ENCODE measurements at regions not wholly inside any gene's neighbourhood (a gene's known extent, or its start where the extent isn't known, plus 50 kb on each side); places are given as distances from the start of the nearest gene placed in this dataset.
A peak's percentile ranks its signal among the peaks of the same experiment; 100 is the strongest.

DNA sequence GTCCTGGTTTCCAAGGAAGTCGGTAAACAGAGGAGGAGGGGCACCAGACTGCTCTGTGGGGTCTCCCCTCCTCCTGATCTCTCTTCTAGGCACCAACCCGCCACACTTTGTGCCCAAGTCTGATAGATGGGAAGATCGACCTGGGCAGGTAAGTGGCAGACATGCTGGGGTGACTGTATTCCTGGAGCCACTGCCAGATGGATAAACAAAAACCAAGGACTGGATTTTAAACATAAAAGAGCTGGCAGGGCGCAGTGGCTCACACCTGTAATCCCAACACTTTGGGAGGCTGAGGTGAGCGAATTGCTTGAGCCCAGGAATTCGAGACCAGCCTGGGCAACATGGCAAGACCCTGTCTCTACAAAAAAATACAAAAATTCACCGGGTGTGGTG, 181.2 kb downstream of the ANAPC1 start:
- DNase-seq, result no peak

DNA sequence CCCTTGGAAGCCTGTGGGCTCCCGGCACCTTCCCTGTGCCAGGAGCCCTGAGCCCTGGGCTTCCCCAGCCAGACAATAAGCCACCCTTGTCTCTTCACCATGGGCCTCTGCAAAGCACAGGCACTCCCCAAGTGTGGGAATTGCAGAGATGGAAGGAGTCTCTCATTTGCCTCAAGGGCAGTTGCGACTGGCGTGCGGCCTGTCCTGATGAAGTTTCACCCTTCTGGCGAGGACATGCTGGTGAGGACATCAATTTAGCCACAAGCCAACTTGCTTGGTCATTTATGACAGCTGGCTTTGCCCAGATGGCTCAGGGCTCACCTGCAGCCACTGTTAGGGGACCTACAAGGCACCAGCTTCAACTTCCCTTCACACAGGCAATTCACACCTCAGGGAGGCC, 180.2 kb downstream of the ANAPC1 start:
- no peak for DNase-seq

DNA sequence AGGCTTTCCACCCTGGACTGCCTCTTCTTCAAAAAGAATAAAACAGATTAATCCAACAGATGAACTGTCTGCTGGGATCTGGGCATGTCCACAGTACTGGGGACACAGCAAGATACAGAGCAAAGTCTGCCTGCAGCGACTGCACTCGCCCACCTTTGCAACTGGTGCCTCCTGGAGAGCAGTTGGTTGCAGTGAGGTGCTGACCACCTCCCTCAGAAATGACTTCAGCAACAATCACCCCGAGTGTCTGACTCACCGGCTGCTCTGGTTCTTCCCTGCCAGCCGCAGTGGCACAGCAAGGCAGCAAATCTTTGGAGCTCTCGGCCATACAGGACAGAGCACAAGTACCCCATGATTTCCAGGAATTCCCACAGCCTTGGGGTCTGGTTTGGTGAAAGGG, 179.7 kb downstream of the ANAPC1 start:
- DNase-seq, result peak; percentile 34 to 82

DNA sequence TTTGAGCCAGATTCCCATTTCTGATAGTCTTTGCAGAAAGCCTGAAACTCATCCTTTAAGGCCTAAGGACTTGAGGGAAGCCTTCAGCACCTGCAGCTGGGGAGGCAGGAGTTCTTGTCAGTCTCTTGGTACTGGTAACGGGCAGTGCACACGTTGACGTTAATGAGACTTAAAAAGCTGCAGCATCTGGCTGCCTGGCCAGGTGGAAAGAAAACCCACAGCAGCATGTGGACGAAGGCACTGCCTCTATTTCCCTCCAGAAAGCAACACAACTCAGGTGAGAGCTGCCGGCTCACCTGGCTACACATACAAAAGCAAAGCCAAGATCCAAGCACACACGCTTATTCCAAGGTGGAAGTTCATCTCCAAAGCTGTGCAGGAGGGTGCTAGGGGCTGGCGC, 178.8 kb downstream of the ANAPC1 start:
- no peak for DNase-seq

DNA sequence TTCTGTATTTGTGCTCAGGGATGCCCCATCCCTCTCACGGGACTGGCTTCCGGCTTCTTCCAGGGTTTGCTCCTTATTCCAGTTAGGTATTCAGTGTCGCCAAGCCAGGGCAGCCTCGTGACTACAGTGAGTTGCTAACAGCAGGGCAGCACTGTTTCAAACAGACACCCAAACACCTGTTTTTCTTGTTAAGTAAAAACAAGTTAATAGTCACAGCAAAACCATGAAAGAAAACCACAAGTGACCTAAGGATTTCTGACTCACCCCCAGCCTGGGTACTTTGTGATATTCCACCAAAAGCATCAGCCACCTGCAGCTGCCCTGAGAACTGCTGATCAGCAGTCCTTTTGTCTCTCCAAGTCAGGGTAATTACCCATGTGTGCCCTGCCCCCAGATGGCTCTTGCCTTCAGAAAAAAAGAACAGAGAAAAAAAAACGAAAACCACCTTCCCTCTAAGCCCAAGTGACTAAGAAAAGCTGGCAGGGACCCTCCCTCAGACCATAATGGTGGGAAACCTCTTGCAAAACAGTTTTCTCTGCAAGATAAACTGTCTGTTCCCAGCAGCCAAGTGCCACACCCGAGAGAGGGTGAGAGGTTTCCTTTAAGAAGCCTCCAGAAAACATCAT, 178.2 kb downstream of the ANAPC1 start:
- DNase-seq, result peak in 1 of 2 donors; percentile 25

DNA sequence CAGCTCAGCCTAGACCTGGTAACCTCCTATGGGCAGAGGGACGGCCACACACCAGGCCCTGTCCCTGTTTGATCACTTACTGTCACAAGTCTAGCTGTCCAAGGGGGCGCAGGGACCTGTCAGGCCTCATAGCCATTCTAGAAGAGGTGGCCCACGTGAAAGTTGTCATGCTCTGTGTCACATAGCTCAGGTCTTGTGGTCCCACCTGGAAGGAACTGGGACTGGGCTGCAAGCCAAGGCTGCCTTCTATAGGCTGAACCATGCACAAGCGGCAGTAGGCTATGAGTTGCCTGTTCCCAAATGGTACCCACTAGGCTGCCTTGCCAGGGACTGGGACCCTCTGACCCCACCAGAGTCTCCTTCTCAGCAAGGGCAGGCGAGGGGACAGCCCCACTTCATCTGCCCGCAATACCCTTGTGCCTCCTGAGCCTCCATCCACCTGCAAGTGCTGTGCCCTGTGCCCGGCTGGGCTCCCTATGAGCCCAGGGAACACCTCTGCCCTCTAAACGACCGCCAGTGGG, 177.5 kb downstream of the ANAPC1 start:
- DNase-seq, result no peak

DNA sequence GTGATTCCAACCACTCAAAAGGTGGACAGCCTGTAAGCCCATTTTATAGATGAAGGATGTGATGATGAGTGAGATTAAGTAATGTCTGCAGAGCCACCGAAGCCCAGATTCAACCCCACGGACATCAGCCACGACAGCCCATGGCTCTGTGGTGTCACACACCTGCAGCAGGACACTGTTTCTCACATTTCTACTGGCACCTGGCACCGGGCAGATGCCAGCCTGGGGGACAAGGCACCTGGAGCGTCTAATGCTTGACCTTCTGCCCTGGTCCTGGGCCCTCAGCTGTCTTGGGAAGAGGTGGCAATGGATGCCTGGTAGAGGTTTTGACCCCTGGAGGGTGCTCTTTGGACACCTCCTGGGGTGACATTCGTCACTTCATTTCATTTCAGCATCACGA, 176.3 kb downstream of the ANAPC1 start:
- no peak for DNase-seq

DNA sequence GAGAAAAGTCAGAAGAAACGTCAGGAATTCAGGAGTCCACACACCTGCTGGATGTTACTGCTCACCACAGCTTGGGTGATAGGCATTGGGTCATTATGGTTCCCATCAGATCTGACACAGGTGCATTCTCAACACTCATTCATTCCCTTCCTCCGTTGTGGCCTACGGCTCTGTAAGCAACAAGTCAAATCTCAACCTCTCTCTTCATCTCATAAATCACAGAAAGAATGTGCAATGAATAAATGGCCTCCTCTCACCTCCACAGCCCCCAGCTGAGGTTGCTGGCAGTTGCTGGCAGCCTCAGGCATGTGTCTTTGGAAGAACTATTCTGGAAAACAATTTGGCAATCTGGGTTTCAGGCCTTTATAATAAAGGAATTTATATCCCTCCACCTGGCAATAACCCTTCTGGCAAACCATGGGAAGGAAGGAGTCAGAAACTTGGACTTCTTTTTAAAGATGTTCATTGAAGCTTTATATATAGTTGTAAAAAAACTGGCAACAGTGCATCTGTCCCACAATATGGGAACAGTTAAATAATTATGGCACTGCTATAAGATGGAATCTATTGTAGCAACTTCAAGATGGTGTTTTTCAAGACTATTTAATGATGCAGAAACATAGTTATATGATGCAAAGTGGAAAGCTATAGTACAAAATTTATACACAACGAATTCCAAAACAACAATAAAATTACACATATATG, 175.4 kb downstream of the ANAPC1 start:
- no peak for DNase-seq

DNA sequence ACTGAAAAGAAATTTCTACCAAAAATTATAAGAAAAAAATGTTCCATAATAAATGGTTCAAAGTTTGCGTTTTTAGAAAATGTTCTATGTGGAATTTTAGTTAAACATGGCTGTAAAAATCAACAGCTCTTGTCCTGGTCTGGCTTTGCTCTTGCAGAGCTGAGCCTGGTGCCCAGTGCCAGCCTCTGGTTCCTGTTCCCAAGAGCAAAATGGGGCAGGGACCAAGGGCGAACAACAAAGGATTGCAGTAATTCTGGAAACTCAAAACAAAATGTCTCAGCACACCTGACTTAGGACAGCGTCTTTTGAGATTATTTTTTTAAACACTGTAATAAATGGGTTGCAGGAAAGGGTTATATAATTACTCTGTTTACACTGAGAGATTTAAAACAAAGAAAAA, 174.7 kb downstream of the ANAPC1 start:
- DNase-seq, result no peak

DNA sequence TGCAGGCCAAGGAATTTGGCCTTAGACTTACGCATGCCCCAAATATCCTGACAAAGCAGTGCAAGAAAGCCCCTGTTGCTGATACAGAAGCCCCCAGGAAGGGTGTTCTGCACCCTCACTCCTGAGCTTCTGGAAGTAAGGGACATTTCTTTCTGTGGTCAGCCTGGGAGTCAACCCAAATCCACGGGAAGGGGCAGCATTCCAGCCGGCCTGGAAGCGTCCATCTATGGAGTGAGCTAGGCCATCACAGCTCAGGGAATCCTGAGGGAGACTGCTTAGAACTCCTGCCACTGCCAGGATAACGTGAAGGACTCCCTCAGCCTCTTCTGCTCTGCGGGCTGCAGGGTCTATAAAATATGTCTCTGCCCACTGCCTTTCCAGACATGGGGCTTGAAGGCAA, 173.9 kb downstream of the ANAPC1 start:
- DNase-seq, result no peak

DNA sequence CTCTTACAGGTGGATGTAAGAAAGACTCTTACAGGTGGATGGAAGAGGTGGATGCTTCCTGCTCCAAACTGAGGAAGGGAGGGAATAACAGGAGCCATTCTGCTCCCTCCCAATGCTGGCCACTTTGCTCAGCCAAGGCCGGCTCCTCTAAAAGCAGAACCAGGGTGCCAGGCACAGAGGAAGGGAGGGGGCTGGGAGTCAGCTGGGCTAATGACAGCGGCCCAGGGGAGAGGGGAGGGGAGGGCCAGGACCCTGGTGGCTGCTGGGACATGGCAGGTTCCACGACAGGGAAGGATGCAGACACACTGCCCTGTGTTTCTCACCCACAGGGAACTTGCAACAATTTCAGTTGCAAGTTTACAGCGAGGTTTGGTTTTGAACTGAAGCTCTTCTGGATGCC, 173.4 kb downstream of the ANAPC1 start:
- DNase-seq, result no peak

DNA sequence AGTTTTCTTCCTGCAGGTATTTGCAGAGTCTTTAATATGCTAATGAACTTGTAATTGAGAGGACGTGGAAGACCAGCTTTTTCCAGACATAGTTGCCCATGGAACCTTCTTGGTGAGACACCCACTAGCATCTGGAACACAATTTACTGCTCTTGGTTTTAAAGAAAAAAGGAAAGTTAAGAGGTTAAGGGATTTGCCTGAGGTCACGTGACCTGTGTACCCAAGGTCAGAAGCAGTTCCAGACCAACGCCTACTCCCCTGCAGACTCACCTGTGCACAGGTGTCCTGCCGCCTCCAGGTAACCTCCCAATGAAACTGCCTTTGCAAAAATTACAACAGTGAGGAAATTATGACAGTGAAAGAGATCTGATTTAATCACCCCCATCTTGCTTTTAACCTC, 172.7 kb downstream of the ANAPC1 start:
- no peak for DNase-seq

DNA sequence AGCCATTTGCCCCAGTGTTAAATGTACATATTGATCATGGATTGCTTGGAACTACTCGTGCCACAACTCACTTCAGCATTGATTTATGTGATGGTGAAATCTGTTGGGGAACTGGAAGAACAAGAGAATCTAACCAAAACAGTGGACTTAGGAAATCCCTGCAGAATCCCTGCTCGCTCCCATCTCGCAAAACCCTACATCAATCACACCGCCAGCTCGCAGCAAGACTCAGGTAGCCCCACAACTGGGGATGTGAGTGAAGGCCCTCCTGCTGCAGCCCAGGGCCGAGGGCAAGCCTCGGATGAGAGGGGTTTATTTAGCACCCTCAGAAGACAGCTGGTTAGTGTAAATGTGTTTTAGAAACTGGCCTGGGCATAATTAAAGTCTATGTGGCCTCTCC, 171.6 kb downstream of the ANAPC1 start:
- DNase-seq, result no peak

DNA sequence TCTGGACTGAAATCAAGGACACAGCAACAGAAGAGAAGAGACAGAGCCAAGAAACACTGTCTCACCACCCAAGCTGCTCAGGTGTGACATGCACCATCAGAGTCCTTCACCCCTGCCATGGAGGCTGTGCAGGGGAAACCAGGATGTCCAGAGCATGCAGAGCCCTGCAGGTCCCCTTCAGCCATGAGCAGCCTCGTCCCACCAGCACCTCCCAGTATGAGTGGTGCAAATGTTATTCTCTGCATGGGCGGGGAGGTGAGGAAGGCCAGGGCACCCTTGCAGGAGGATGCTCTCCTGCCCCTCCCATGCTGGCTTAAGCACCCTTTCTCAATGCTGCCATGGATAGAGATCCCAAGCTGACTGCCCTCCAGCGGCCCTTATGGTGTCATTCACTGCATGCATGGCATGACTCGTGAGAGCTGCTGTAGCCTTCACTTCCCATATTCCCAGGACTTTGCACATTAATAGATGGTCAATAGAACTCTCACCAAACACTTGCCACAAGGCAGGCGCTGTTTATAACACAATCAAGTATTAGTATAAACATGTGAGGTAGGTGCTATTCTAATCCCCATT, 171.0 kb downstream of the ANAPC1 start:
- DNase-seq, result peak in 1 of 2 donors; percentile 13

DNA sequence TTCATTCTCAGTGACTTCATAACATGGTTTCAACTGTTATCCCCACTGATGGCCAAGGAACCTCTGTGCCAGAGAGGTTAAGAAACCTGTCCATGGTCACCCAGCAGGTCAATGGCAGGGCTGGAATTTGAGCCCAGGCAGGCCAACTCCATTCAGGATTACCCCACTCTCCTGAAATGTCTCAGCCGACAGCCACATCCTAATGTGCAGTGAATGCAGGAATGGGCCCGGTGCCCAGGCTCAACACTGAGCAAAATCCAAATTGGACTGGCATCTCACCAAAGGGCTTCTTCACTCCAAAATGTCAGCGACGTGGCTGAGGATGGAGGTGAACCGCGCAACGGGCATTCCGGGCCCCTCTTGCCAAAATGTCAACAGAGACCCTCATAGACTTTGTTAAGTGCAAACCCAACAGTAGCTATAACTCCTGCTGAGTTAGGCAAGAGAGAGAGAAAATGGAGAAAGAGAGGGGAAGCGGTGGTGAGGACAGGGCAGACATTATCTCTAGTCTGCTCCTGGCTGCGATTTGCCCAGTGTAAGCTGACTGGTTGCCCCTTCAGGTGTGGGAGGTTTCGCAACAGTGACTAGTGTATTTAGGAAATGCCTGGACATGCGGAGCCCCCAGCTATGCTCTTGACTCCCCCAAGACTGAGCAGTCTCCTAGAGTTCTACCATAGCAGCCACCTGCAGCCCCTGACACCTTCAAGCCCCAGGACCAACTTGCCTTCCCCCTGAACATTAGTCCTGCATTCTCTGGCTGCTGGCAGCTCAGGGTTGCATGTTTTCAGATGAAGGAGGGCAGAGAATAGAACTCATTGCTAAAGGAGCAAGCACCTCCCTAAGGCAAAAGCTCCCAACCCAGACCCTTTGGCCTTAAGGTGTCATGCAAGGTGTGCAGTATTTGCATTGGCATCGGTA, 167.7 kb downstream of the ANAPC1 start:
- DNase-seq, result no peak

DNA sequence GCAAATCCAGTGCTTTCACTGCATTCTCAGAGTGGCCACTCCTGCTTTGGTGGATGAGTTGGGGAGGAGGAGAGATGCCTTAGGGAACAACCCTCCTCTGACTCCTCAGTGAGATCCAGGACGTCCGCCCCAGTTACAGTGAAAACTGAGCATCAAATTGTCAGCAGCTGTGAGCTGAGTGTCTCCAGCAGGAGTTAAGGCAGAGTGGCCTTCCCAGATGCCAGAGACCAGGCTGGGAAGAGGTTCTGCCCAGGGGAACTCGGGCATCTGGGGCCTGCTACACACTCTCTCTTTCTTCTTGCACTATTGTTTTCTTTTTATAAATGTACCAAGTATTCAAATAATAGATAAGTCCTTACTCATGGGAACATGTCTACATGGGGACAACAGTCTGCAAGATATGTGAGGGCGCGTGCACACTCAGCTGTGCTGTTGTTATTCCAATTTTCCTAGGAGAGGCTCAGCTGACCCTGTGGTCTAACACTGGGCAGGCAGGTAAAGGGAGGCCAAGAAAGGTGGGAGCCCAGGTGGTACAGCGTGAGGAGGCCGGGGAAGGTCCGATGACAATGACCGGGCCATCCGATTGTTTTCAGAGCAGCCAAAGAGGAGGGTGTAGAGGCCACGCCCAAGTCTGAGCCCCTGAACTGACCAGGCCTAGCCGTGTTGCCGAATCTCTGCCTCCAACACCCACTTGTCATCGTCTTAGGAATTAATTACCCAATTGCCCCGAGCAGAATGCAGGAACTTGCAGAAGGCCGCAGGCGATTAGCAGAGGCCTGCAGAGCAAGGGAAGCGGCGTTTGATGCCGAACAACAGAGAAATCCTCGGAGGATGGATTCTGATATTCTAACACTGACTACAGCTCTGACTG, 166.9 kb downstream of the ANAPC1 start:
- DNase-seq, result no peak
